Choroid plexus epithelial cell (primary cell): ENCODE measurements at regions not wholly inside any gene's neighbourhood (a gene's known extent, or its start where the extent isn't known, plus 50 kb on each side); places are given as distances from the start of the nearest gene placed in this dataset.

Experiments
- DNase-seq: peaks from one replicate; pipeline ENCODE4 v3.0.0-alpha.2; 2010; ENCODE audit warnings: low read depth
- H3K4me3 ChIP-seq: 2 replicates; pipeline ENCODE4 v1.5.1; 2011; ENCODE audit warnings: low read depth, mild to moderate bottlenecking, control low read depth, low read length, moderate library complexity
- TF ChIP-seq, protein P1 (sequence below): conservative IDR thresholded peaks from 2 replicates; pipeline ENCODE4 v1.5.1; 2011; ENCODE audit warnings: low read depth, mild to moderate bottlenecking, control low read depth, inconsistent platforms, low read length, moderate library complexity

DNA sequence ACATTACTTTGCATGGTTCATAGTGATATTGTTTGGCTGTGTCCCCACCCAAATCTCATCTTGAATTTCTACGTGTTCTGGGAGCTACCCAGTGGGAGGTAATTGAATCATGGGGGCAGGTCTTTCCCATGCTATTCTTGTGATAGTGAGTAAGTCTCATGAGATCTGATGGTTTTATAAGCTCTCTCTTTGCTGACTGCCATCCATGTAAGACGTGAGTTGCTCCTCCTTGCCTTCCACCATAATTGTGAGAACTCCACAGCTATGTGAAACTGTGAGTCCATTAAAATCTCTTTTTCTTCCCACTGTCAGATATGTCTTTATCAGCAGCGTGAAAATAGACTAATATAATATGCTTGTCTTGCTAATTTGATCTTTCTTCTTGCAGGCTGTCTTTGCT lies 200.4 kb upstream of the NOX3 start:
- no peak overlapping the region for H3K4me3 ChIP-seq
- no peak for DNase-seq
- TF ChIP-seq, protein P1, sequence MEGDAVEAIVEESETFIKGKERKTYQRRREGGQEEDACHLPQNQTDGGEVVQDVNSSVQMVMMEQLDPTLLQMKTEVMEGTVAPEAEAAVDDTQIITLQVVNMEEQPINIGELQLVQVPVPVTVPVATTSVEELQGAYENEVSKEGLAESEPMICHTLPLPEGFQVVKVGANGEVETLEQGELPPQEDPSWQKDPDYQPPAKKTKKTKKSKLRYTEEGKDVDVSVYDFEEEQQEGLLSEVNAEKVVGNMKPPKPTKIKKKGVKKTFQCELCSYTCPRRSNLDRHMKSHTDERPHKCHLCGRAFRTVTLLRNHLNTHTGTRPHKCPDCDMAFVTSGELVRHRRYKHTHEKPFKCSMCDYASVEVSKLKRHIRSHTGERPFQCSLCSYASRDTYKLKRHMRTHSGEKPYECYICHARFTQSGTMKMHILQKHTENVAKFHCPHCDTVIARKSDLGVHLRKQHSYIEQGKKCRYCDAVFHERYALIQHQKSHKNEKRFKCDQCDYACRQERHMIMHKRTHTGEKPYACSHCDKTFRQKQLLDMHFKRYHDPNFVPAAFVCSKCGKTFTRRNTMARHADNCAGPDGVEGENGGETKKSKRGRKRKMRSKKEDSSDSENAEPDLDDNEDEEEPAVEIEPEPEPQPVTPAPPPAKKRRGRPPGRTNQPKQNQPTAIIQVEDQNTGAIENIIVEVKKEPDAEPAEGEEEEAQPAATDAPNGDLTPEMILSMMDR: no peak

DNA sequence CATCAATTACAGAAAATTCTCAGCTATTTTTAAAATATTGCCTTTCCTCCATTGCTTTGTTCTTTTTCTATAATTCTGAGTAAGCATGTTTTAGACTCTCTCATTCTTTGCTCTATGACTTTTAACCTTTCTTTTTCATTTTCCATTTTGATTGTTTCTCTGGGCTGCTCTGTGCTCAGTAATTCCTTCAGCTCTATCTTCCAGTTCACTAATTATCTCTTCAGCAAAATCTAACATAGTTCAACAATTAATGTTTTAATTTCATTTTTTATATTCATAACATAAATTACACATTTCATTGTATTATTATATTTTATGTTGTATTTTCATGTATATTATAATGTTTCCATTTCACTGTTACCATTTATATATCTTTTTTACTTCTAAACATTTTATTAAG lies 198.8 kb upstream of the NOX3 start:
- TF ChIP-seq, protein P1: no peak
- no peak for DNase-seq
- H3K4me3 ChIP-seq: no peak overlapping the region

DNA sequence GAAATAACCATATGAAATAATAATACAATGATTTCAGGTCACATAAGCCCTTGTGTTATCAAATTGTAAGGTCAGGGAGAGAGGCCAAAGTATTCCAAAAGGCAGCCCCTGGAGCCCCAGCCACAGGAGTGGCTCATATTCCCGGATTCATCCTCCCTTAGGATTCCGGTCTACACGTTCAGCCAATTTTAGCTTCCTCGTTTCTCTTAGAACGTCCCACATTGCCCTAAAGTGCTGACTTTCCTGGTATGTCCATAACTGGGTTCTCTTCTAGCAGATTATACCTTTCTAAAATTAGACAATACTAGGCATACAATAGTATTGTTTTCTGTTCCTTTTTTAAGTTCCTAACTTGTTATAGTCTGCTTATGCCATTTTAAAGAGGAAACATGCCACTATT lies 192.7 kb upstream of the NOX3 start:
- H3K4me3 ChIP-seq: no peak overlapping the region
- DNase-seq: no peak
- TF ChIP-seq, protein P1: no peak

DNA sequence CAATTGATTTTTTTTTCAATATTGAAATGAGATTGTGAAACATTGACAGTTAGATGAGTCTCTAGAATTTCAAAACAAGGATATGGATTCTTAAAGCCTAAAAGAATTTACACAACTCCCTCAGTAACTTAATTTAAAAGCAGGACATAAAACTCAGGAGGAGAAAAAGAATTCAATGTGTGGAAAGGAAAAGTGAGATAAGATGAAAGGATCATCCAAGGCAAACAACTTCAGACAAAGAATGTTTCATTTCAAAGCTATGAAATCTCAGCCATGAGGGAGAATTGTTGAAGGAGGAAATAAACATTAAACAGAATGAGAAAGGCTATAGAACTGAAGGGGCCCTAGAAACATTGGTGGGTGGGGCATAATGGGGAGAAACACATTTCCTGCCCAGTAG lies 191.7 kb upstream of the NOX3 start:
- DNase-seq: peak; percentile 9
- no peak overlapping the region for H3K4me3 ChIP-seq
- TF ChIP-seq, protein P1: no peak

DNA sequence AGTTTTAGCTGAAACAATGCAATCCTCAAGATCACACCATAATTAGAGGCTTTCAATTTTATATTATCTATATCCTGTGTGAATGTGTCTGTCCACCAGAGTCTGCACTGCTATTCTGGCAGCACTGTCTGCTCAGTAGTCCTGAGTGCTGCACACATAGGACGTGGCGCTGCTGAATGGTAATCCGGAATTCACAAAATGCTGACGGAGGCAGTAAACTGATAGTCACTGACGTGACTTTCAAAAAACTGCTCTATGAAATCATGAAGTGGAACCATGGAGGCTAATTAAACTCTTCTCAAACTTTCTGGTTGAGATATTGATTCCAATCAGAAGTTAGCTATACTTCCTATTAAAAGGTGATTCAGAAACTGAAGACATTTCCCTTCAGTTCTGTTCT lies 190.8 kb upstream of the NOX3 start:
- TF ChIP-seq, protein P1: no peak
- H3K4me3 ChIP-seq: no peak overlapping the region
- DNase-seq: no peak

DNA sequence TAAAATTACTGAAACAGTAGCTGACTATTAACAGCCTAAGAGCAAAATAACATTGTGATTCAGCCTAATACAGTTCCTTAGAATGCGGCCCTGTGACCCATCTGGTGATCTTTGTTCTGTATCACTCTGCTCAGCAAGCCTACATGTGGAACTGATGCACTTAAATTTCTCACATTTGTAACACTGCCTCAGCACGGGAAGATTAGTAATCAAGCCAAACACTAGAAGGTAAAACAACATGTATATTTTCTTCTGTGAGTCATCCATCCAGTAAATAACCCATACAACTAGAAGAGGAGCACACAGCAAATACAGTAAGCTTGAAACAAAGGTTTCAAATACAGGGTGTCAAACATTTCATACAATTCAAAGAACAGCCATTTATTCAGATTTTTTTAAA lies 189.7 kb upstream of the NOX3 start:
- TF ChIP-seq, protein P1: no peak
- no peak overlapping the region for H3K4me3 ChIP-seq
- DNase-seq: peak; percentile 31

DNA sequence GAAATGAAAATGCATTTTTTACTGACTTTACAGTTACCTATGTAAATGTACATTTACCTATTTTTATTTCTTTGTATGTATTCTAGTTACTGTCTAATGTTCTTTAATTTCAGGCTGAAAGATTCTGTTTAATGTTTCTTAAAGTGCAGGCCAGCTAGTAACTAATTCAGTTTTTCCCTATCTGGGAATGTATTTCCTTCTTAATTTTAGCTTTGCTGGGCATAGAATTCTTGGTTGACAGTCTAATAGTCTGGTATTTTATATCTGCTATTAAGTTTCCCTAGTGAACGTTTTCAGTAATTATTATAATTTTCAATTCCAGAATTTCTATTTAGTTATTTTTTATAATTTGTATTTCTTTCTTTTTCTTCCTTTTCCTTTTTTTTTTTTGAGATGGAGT lies 186.0 kb upstream of the NOX3 start:
- no peak overlapping the region for H3K4me3 ChIP-seq
- DNase-seq: no peak
- TF ChIP-seq, protein P1: no peak
